ENCODE measurements at regions not wholly inside any gene's neighbourhood (a gene's known extent, or its start where the extent isn't known, plus 50 kb on each side); places are given as distances from the start of the nearest gene placed in this dataset.
A peak's percentile ranks its signal among the peaks of the same experiment; 100 is the strongest.
"Not testable (repeated sequence)": the region's sequence is repeated elsewhere in the genome, so short reads cannot be mapped to it uniquely, and the experiment has no call there.

GRCh38 chr9:3773362-3774060 lies 247.7 kb upstream of the RFX3 start:
- no peak for DNase-seq (ENCODE audit: low spot score)

GRCh38 chr9:3769646-3770045 lies 243.8 kb upstream of the RFX3 start:
- DNase-seq (ENCODE audit: low spot score): no peak

- no peak for DNase-seq (ENCODE audit: low spot score)
Measured at GRCh38 chr9:3768712-3769457, 243.1 kb upstream of the RFX3 start.

GRCh38 chr9:3768286-3768685 lies 242.5 kb upstream of the RFX3 start:
- no peak for DNase-seq (ENCODE audit: low spot score)

- no peak for DNase-seq (ENCODE audit: low spot score)
Measured at GRCh38 chr9:3762076-3762475, 236.3 kb upstream of the RFX3 start.

- DNase-seq (ENCODE audit: low spot score): no peak
Measured at GRCh38 chr9:3760031-3760430, 234.2 kb upstream of the RFX3 start.

GRCh38 chr9:3758816-3759576 lies 233.2 kb upstream of the RFX3 start:
- no peak for DNase-seq (ENCODE audit: low spot score)

GRCh38 chr9:3756071-3756470 lies 230.3 kb upstream of the RFX3 start:
- no peak for DNase-seq (ENCODE audit: low spot score)

GRCh38 chr9:3751125-3751758 lies 225.4 kb upstream of the RFX3 start:
- no peak for DNase-seq (ENCODE audit: low spot score)

GRCh38 chr9:3750321-3750720 lies 224.5 kb upstream of the RFX3 start:
- DNase-seq (ENCODE audit: low spot score): no peak

GRCh38 chr9:3746296-3747275 lies 220.8 kb upstream of the RFX3 start:
- DNase-seq (ENCODE audit: low spot score): peak; percentile 96

- DNase-seq (ENCODE audit: low spot score): no peak
Measured at GRCh38 chr9:3743901-3744413, 218.2 kb upstream of the RFX3 start.

- no peak for DNase-seq (ENCODE audit: low spot score)
Measured at GRCh38 chr9:3742586-3742985, 216.8 kb upstream of the RFX3 start.

- DNase-seq (ENCODE audit: low spot score): no peak
Measured at GRCh38 chr9:3741729-3742128, 215.9 kb upstream of the RFX3 start.

GRCh38 chr9:3740690-3741419 lies 215.1 kb upstream of the RFX3 start:
- peak; percentile 21 for DNase-seq (ENCODE audit: low spot score)

- DNase-seq (ENCODE audit: low spot score): no peak
Measured at GRCh38 chr9:3736161-3736560, 210.4 kb upstream of the RFX3 start.

GRCh38 chr9:3735251-3735650 lies 209.4 kb upstream of the RFX3 start:
- no peak for DNase-seq (ENCODE audit: low spot score)

- not testable (repeated sequence) for DNase-seq (ENCODE audit: low spot score)
Measured at GRCh38 chr9:3733527-3734262, 207.9 kb upstream of the RFX3 start.

- DNase-seq (ENCODE audit: low spot score): no peak
Measured at GRCh38 chr9:3733039-3733408, 207.2 kb upstream of the RFX3 start.

Data from RKO (cell line).